ENCODE measurements at regions not wholly inside any gene's neighbourhood (a gene's known extent, or its start where the extent isn't known, plus 50 kb on each side); places are given as distances from the start of the nearest gene placed in this dataset.

GRCh38 chr19:30105727-30106126, 163.7 kb downstream of the URI1 start:
- TF ChIP-seq RFX5 (IDR thresholded peaks at IDR 0.05) (no peak), RARB (CRISPR knock-in tag; IDR thresholded peaks at IDR 0.05) (no peak), BHLHE40 (IDR thresholded peaks at IDR 0.05; ENCODE audit: low read depth, low read length) (no peak), SREBF2 (IDR thresholded peaks at IDR 0.05) (no peak), EP300 (IDR thresholded peaks at IDR 0.05) (no peak)
- TF ChIP-seq, protein P1, sequence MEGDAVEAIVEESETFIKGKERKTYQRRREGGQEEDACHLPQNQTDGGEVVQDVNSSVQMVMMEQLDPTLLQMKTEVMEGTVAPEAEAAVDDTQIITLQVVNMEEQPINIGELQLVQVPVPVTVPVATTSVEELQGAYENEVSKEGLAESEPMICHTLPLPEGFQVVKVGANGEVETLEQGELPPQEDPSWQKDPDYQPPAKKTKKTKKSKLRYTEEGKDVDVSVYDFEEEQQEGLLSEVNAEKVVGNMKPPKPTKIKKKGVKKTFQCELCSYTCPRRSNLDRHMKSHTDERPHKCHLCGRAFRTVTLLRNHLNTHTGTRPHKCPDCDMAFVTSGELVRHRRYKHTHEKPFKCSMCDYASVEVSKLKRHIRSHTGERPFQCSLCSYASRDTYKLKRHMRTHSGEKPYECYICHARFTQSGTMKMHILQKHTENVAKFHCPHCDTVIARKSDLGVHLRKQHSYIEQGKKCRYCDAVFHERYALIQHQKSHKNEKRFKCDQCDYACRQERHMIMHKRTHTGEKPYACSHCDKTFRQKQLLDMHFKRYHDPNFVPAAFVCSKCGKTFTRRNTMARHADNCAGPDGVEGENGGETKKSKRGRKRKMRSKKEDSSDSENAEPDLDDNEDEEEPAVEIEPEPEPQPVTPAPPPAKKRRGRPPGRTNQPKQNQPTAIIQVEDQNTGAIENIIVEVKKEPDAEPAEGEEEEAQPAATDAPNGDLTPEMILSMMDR (IDR thresholded peaks at IDR 0.05) = no peak

Measured in A549 (cell line).